Muscle layer of duodenum (tissue), 2 donors: ENCODE measurements at regions not wholly inside any gene's neighbourhood (a gene's known extent, or its start where the extent isn't known, plus 50 kb on each side); places are given as distances from the start of the nearest gene placed in this dataset.
"Not testable (repeated sequence)": the region's sequence is repeated elsewhere in the genome, so short reads cannot be mapped to it uniquely, and the experiment has no call there.

Source experiments
- H3K27ac ChIP-seq: one replicate; pipeline ENCODE4 v1.7.0; 2013; ENCODE audit warnings: mild to moderate bottlenecking, low read length
- H3K27me3 ChIP-seq: one replicate; pipeline ENCODE4 v1.7.0; 2013; ENCODE audit warnings: low read depth, mild to moderate bottlenecking, control low read depth, low read length
- H3K36me3 ChIP-seq, 2 donors: one replicate each; pipeline ENCODE4 v1.7.0; 2013; ENCODE audit warnings: low read length in 2 of 2, control low read depth in 1 of 2, mild to moderate bottlenecking in 1 of 2; ENCODE audit not compliant: insufficient read depth in 2 of 2, control insufficient read depth in 1 of 2
- H3K4me1 ChIP-seq, 2 donors: one replicate each; pipeline ENCODE4 v1.7.0; 2013; ENCODE audit warnings: low read length in 2 of 2, mild to moderate bottlenecking in 2 of 2, control low read depth in 1 of 2, moderate library complexity in 1 of 2; ENCODE audit not compliant: insufficient read depth in 2 of 2, control insufficient read depth in 1 of 2
- H3K4me3 ChIP-seq, 2 donors: one replicate each; pipeline ENCODE4 v1.7.0; 2013; ENCODE audit warnings: low read length in 2 of 2, low read depth in 1 of 2, mild to moderate bottlenecking in 1 of 2
- H3K9me3 ChIP-seq, 2 donors: one replicate each; pipeline ENCODE4 v1.7.0; 2013; ENCODE audit warnings: low read length in 2 of 2, control low read depth in 1 of 2, mild to moderate bottlenecking in 1 of 2; ENCODE audit not compliant: control insufficient read depth in 1 of 2
- donor health status: healthy.

DNA sequence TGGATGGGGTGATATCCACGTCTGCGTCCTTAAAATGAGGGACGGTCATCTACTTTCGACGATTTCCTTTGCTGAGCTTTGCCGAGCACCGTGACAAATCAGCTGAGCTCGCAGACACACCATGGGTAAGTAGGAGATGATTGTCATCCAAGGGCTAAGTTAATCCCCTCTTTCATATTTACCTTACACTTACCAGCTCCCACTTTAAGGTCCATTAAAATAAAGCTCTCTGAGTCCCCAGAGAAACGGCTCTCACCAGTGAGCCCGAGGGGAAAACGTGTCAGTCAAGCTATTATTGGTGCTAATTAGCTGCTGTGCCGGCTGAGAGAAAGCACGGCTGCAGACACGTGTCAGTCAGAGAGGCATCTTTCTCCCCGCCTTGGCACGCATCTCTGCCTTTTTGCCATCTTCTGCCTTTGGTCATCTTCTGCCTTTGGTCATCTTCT lies 72.2 kb downstream of the CRLF2 start:
- H3K27me3 ChIP-seq, result no peaks in the 10 kb centered on the region
- peaks cover 0 to 3% of the 10 kb centered on the region in 2 donors for H3K9me3 ChIP-seq
- H3K4me3 ChIP-seq, result no peak overlapping the region
- no peaks in the 10 kb centered on the region for H3K36me3 ChIP-seq
- no peaks in the 10 kb centered on the region for H3K4me1 ChIP-seq
- H3K27ac ChIP-seq, result no peak overlapping the region

GRCh38 chrX:1139185-1139500 lies 73.3 kb downstream of the CRLF2 start:
- no peak overlapping the region for H3K27ac ChIP-seq
- no peaks in the 10 kb centered on the region for H3K4me1 ChIP-seq
- peaks cover 0 to 3% of the 10 kb centered on the region in 2 donors for H3K9me3 ChIP-seq
- no peaks in the 10 kb centered on the region for H3K27me3 ChIP-seq
- H3K36me3 ChIP-seq, result no peaks in the 10 kb centered on the region
- no peak overlapping the region for H3K4me3 ChIP-seq

DNA sequence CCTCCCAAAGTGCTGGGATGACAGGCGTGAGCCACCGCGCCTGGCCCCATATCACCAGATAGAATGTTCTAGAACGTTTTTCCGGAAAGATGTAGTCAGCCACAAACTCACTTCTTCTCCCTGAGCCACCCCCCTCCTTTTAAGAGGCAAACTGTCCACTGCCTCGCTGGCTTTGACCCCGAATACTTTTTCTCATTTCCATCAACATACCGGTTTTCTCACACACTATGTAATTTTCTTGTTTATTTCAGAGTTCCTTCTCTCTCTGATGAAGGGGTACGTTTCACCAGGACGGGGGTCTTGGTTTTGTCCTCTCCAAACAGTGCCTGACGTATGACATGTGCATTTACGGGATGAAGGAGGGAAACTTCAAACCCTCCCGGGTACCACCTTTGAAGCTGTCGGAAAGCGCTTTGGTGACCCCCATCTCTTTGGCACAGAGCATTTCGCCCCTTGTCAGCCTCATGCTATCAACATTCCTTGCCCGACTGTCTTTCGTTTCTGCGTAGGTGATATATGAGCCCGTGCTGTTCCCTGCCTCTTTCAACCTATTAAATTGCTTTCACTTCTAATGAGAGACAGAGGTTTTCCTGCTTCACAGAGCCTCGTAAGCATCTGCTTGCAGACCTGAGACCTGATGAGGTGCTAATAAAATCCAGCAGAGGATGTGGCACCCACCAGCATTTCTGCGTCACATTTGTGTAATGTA lies 73.8 kb downstream of the CRLF2 start:
- no peak overlapping the region for H3K4me3 ChIP-seq
- H3K27ac ChIP-seq, result no peak overlapping the region
- no peaks in the 10 kb centered on the region for H3K27me3 ChIP-seq
- no peaks in the 10 kb centered on the region for H3K36me3 ChIP-seq
- H3K4me1 ChIP-seq, result no peaks in the 10 kb centered on the region
- peaks cover 0 to 3% of the 10 kb centered on the region in 2 donors for H3K9me3 ChIP-seq

GRCh38 chrX:1137531-1137930 lies 74.9 kb downstream of the CRLF2 start:
- H3K4me3 ChIP-seq, result no peak overlapping the region

GRCh38 chrX:1136582-1136981 lies 75.9 kb downstream of the CRLF2 start:
- H3K4me1 ChIP-seq, H3K9me3 ChIP-seq, H3K4me3 ChIP-seq, H3K27me3 ChIP-seq, H3K27ac ChIP-seq, H3K36me3 ChIP-seq: not testable (repeated sequence)

More at GRCh38 chrX:1137531-1137930, 74.9 kb downstream of the CRLF2 start:
- H3K9me3 ChIP-seq, result peaks cover 0 to 3% of the 10 kb centered on the region in 2 donors
- no peaks in the 10 kb centered on the region for H3K4me1 ChIP-seq
- H3K36me3 ChIP-seq, result no peaks in the 10 kb centered on the region
- no peaks in the 10 kb centered on the region for H3K27me3 ChIP-seq
- no peak overlapping the region for H3K27ac ChIP-seq

- no peaks in the 10 kb centered on the region for H3K36me3 ChIP-seq
- H3K4me3 ChIP-seq, result no peak overlapping the region
- no peaks in the 10 kb centered on the region for H3K27me3 ChIP-seq
- H3K27ac ChIP-seq, result no peak overlapping the region
- no peaks in the 10 kb centered on the region for H3K4me1 ChIP-seq
- H3K9me3 ChIP-seq, result peaks cover 0 to 3% of the 10 kb centered on the region in 2 donors
Observed at GRCh38 chrX:1134976-1135375, 77.5 kb downstream of the CRLF2 start.

DNA sequence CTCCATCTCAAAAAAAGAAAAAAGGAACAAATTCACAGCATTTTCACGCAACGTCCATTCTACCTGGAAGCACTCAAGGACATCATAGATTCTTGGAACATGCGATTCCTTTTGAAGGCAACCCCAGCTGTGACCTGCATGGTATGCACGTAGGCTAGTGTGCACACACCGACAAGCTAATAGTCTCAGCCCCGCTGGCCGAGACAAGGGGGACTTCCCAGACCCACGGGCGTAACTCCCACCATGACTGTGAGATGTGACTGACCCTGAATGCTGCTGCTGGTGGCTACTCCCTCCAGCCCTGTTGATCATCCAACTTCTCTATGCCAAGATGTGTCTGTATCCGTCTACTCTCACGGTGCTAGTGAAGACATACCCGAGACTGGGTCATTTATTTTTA lies 78.3 kb downstream of the CRLF2 start:
- Histone ChIP-seq H3K27ac (no peak overlapping the region), H3K36me3 (no peaks in the 10 kb centered on the region), H3K4me3 (no peak overlapping the region), H3K4me1 (no peaks in the 10 kb centered on the region), H3K9me3 (peaks cover 0 to 3% of the 10 kb centered on the region in 2 donors), H3K27me3 (no peaks in the 10 kb centered on the region)

DNA sequence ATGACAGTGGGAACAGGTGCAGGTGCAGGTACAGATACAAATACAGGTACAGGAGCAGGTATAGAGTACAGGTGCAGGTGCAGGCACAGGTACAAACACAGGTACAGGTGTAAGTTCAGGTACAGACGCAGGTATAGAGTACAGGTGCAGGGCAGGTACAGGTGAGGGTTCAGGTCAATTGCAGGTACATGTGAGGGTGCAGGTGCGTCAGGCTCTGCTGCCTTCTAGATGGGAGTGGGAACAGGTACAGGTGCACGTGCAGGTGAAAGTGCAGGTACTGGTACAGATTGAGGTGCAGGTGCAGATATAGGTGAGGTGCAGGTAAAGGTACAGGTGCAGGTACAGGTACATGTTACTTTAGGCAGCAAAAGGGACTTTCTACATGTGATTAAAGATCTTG lies 85.7 kb downstream of the CRLF2 start:
- no peaks in the 10 kb centered on the region for H3K9me3 ChIP-seq
- H3K36me3 ChIP-seq, result no peaks in the 10 kb centered on the region
- H3K4me1 ChIP-seq, result no peaks in the 10 kb centered on the region
- H3K4me3 ChIP-seq, result no peak overlapping the region
- H3K27me3 ChIP-seq, result no peaks in the 10 kb centered on the region
- no peak overlapping the region for H3K27ac ChIP-seq

- Histone ChIP-seq H3K9me3 (no peaks in the 10 kb centered on the region), H3K4me3 (no peak overlapping the region), H3K4me1 (no peaks in the 10 kb centered on the region), H3K36me3 (no peaks in the 10 kb centered on the region), H3K27ac (no peak overlapping the region), H3K27me3 (no peaks in the 10 kb centered on the region)
Observed at GRCh38 chrX:1124531-1124930, 87.9 kb downstream of the CRLF2 start.

DNA sequence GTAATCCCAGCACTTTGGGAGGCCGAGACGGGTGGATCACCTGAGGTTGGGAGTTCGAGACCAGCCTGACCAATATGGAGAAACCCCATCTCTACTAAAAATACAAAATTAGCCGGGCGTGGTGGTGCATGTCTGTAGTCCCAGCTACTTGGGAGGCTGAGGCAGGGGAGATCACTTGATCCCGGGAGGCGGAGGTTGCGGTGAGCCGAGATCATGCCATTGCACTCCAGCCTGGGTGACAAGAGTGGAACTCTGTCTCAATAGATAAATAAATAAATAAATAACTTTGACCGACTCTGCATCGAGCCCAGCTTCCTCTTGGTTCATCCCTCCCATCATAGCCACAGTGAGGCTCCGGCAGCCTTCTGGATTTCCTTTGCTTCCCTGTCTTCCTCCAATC lies 89.6 kb downstream of the CRLF2 start:
- H3K27me3 ChIP-seq, H3K4me1 ChIP-seq, H3K36me3 ChIP-seq, H3K9me3 ChIP-seq, H3K4me3 ChIP-seq, H3K27ac ChIP-seq: not testable (repeated sequence)

GRCh38 chrX:1119275-1119674 lies 93.2 kb downstream of the CRLF2 start:
- Histone ChIP-seq H3K36me3 (no peaks in the 10 kb centered on the region), H3K9me3 (peaks cover 0 to 4% of the 10 kb centered on the region in 2 donors), H3K27me3 (no peaks in the 10 kb centered on the region), H3K4me1 (no peaks in the 10 kb centered on the region), H3K27ac (no peak overlapping the region), H3K4me3 (no peak overlapping the region)

- no peaks in the 10 kb centered on the region for H3K36me3 ChIP-seq
- no peaks in the 10 kb centered on the region for H3K4me1 ChIP-seq
- H3K27ac ChIP-seq, result no peak overlapping the region
- H3K27me3 ChIP-seq, result no peaks in the 10 kb centered on the region
- peaks cover 0 to 4% of the 10 kb centered on the region in 2 donors for H3K9me3 ChIP-seq
- H3K4me3 ChIP-seq, result no peak overlapping the region
Observed at GRCh38 chrX:1118572-1119199, 93.8 kb downstream of the CRLF2 start.
